ENCODE measurements at regions not wholly inside any gene's neighbourhood (a gene's known extent, or its start where the extent isn't known, plus 50 kb on each side); places are given as distances from the start of the nearest gene placed in this dataset.

GRCh38 chr2:150617351-150617978 is 130.0 kb upstream of the RND3 start:
- no peak for TF ChIP-seq CTCF (IDR thresholded peaks at IDR 0.05; ENCODE audit: low read depth, low read length, missing input control)
- no peak for TF ChIP-seq SP1 (IDR thresholded peaks at IDR 0.05)
- no peak for TF ChIP-seq ATF3 (IDR thresholded peaks at IDR 0.05)
- TF ChIP-seq NR2F2 (IDR thresholded peaks at IDR 0.05) = no peak
- no peak for TF ChIP-seq TAF1 (conservative IDR thresholded peaks at IDR 0.05)
- no peak for TF ChIP-seq GABPA (IDR thresholded peaks at IDR 0.05 in 1 of 2, conservative IDR thresholded peaks at IDR 0.05 in 1 of 2)
- no peak for TF ChIP-seq YY1 (IDR thresholded peaks at IDR 0.05)
- no peak for TF ChIP-seq ZBTB33 (IDR thresholded peaks at IDR 0.05)
- TF ChIP-seq MAX (IDR thresholded peaks at IDR 0.05) = no peak
- TF ChIP-seq RXRA (IDR thresholded peaks at IDR 0.05) = no peak

All from liver (tissue), 3 donors.